Spinal cord (tissue), 9 donors: ENCODE measurements at regions not wholly inside any gene's neighbourhood (a gene's known extent, or its start where the extent isn't known, plus 50 kb on each side); places are given as distances from the start of the nearest gene placed in this dataset.

ENCODE experiments used
- DNase-seq, 6 donors: peaks; one replicate each; pipeline versions ENCODE4 v3.0.0 to v3.0.0-alpha.2; 2013 to 2015; ENCODE audit warnings: low spot score in 6 of 6, low read depth in 4 of 6
- H3K27ac ChIP-seq: one replicate; pipeline ENCODE4 v1.5.1; 2013; ENCODE audit warnings: low read depth, low read length, control low read depth
- H3K27me3 ChIP-seq: one replicate; pipeline ENCODE4 v1.6.1; 2013; ENCODE audit warnings: low read length; ENCODE audit not compliant: control insufficient read depth, insufficient read depth
- H3K36me3 ChIP-seq: one replicate; pipeline ENCODE4 v1.6.1; 2013; ENCODE audit warnings: low read length; ENCODE audit not compliant: control insufficient read depth, insufficient read depth
- H3K4me1 ChIP-seq: one replicate; pipeline ENCODE4 v1.6.1; 2013; ENCODE audit warnings: low read length; ENCODE audit not compliant: control insufficient read depth, insufficient read depth
- H3K4me3 ChIP-seq: one replicate; pipeline ENCODE4 v1.5.1; 2013; ENCODE audit warnings: low read depth, low read length, control low read depth
- H3K9me3 ChIP-seq: one replicate; pipeline ENCODE4 v1.6.1; 2013; ENCODE audit warnings: low read length; ENCODE audit not compliant: control insufficient read depth, insufficient read depth
- WGBS: methylation state at CpG from one replicate; pipeline ENCODE4 v1.1.5; 2013; ENCODE audit warnings: missing lambda C conversion rate; ENCODE audit not compliant: insufficient coverage; 5-methylcytosine and 5-hydroxymethylcytosine counted together
- donor health status: healthy.

DNA sequence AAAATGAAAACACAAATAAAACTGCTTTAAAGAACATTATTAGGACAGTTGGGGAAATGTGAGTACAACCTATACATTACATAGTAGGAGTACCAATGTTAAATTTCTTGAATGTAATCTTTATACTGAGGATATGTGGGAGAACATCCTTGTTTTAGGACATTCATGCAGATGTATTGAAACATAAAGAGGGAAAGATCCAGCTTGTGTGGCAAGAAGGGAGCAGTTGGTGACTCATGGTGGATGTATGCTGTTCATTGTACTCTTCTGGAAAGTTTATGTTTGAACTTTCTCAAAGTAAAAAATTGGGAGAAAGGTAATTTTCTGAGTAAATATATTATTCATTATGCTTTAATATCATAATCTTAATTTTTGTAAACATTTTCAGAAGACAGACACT lies 132.1 kb upstream of the DLGAP1 start:
- no peak overlapping the region for H3K27ac ChIP-seq
- H3K27me3 ChIP-seq, result no peaks in the 10 kb centered on the region
- no peaks in the 10 kb centered on the region for H3K36me3 ChIP-seq
- no peak overlapping the region for H3K4me3 ChIP-seq
- no peaks in the 10 kb centered on the region for H3K4me1 ChIP-seq
- H3K9me3 ChIP-seq, result peaks cover 2% of the 10 kb centered on the region
- DNase-seq, result no peak

DNA sequence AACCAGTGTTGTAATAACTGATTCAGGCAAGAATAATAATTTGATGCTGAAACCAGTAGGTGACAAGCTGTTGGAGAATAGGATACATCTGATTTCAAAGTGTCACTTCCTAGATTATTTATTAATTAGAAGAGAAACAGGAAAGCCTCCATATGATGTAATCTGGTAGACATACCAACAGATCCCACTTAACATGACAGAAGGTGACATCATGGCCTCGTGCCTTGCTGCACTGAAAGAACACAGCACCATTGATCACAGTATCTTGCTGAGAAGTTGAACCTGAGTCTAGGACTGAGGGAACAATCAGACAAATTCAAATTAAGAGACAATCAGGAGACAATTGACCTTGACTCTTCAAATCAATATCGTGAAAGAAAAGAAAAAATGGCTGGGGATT lies 131.6 kb upstream of the DLGAP1 start:
- Histone ChIP-seq H3K36me3 (no peaks in the 10 kb centered on the region), H3K4me1 (no peaks in the 10 kb centered on the region), H3K27ac (no peak overlapping the region), H3K4me3 (no peak overlapping the region), H3K27me3 (no peaks in the 10 kb centered on the region), H3K9me3 (peaks cover 2% of the 10 kb centered on the region)
- 83% methylated on average over 1 of the region's 2 CpGs for WGBS
- no peak for DNase-seq

DNA sequence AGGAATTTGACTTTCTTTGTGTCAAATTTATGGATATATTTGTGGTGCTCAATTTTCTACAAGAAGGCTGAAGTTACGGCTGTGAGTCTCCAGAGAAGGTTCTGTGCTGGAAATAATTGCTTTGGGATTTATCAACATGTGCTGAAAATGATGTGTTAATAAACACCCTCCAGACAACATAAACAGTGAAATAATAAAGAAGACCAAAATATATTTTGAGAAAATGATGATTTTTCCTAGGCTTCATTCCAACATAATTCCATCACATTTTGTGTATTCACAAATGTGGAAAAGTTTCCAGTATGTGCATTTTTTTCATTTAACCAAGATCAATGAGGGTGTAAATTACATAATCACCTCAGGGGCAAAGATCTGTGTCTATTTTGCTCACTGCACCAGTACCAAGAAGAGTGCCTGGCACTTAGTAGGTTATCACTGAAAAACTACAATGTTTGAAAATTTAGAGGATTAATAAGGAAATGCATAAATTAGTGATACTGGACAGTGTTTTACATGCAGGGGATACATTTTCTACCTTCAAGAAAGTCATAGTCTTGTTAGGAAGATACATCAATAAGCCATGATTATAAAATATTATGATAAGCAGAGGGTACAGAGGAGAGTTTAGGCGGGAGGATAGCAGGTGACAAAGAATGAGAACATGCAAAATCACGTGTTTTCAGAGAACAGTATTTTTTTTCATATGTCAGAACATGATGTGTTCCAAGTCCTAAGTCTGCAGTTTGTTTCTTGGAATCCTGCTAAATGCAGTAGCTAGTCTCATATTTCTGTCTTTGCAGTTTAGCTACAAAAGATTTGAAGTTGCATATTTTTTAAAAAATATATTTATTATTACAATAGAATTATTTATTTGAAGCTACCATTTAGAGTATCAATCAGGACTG lies 127.6 kb upstream of the DLGAP1 start:
- peaks cover 2% of the 10 kb centered on the region for H3K9me3 ChIP-seq
- 95% methylated on average over 2 of the region's 3 CpGs for WGBS
- H3K27me3 ChIP-seq, result no peaks in the 10 kb centered on the region
- H3K27ac ChIP-seq, result no peak overlapping the region
- no peak overlapping the region for H3K4me3 ChIP-seq
- H3K4me1 ChIP-seq, result no peaks in the 10 kb centered on the region
- DNase-seq, result no peak
- no peaks in the 10 kb centered on the region for H3K36me3 ChIP-seq

DNA sequence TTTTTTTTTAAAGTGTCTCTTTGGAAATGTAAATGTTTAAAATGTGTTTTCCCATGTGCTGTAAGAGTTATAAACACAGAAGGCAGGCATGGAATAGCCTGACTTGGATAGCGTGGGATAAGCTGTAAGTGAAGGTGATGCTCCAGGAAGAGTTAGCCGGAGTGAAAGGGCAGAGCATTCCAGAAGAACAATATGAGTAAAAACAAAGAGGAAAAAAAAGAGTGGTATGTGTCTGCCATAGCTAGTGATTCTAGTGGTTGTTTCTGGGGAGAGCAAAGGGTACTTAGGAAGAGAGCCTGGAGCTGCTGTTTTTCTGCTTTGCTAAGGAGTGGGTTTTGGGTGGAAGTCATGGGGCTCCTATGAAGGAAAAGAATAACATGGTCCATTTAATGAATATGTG lies 126.9 kb upstream of the DLGAP1 start:
- Histone ChIP-seq H3K9me3 (peaks cover 2% of the 10 kb centered on the region), H3K4me1 (no peaks in the 10 kb centered on the region), H3K27ac (no peak overlapping the region), H3K4me3 (no peak overlapping the region), H3K27me3 (no peaks in the 10 kb centered on the region), H3K36me3 (no peaks in the 10 kb centered on the region)
- 78% methylated on average over 2 of the region's 2 CpGs for WGBS
- DNase-seq, result no peak

DNA sequence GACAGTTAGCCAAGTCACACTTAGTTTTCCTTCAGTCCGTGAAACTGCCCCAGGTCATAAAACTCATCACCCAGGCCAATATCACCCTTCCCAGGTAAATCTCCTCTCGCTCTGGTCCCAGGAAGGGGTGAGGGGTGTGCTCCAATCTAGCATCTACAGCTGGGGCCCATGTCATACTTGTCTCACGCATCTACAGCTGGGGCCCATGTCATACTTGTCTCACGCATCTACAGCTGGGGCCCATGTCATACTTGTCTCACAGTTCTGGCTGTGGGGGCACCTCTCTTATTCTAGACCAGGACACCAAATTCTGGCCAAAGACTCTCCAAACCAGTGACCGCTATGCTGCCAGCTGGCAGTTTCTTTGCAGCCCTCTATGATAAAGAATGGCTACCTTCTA lies 123.3 kb upstream of the DLGAP1 start:
- no peak overlapping the region for H3K4me3 ChIP-seq
- WGBS, result 72% methylated on average over 5 of the region's 5 CpGs
- peaks cover 5% of the 10 kb centered on the region for H3K9me3 ChIP-seq
- no peak for DNase-seq
- no peaks in the 10 kb centered on the region for H3K36me3 ChIP-seq
- no peak overlapping the region for H3K27ac ChIP-seq
- no peaks in the 10 kb centered on the region for H3K27me3 ChIP-seq
- H3K4me1 ChIP-seq, result no peaks in the 10 kb centered on the region

DNA sequence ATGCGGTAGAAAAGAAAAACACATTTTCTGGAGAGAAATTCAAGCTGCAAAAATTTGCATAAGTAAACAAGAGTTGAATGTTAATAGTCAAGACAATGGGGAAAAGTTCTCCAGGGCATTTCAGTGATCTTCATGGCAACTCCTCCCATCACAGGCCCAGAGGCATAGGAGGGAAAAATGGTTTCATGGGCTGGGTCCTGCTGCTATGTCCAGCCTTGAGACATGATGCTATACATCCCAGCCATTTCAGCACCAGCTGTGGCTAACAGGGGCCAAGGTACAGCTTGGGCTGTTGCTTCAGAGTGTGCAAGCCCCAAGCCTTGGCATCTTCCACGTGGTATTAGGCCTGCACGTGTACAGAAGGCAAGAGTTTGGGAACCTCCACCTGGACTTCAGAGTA lies 118.6 kb upstream of the DLGAP1 start:
- Histone ChIP-seq H3K9me3 (peaks cover 6% of the 10 kb centered on the region), H3K4me3 (no peak overlapping the region), H3K27me3 (no peaks in the 10 kb centered on the region), H3K27ac (no peak overlapping the region), H3K36me3 (no peaks in the 10 kb centered on the region), H3K4me1 (no peaks in the 10 kb centered on the region)
- WGBS, result 46% methylated on average over 3 of the region's 3 CpGs
- DNase-seq, result no peak

DNA sequence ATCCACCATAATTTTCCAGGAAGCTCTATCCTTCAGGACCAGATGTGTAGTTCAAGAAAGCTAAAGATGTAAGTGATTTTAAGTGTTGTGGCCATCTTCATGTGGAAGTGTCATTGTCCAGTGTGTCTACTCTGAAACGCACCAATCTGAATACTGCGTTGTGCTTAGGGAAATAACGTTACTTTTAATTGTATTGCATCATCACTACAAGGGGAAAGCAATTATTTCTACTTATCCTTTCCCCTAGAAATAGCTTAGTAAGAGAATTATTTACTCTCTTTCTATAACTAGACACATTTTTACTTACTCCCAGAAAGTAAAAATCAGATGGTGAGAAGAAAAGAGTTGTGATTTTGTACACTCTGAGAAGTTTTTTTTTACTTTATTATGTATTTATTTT lies 102.4 kb upstream of the DLGAP1 start:
- Histone ChIP-seq H3K27ac (no peak overlapping the region), H3K4me1 (no peaks in the 10 kb centered on the region), H3K36me3 (no peaks in the 10 kb centered on the region), H3K27me3 (no peaks in the 10 kb centered on the region), H3K4me3 (no peak overlapping the region), H3K9me3 (no peaks in the 10 kb centered on the region)
- WGBS, result no CpG with 5 or more reads among the region's 3 CpGs
- DNase-seq, result no peak

DNA sequence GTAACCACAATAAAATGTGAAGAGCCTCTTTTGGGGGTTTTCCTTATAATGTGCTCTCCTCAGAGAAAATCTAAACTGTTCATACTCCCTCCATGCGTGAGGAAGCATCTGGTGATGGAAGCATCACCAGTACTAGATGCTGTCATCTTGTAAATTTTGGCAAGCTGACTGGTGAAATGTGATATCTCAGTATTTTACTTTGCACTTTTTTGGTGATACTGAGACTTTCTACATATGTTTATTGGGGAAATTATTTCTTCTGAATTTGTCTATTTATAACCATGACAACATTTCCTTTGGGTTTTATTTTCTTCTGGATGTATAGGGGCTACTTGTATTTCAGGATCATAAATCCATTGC lies 95.9 kb upstream of the DLGAP1 start:
- H3K27me3 ChIP-seq, result no peaks in the 10 kb centered on the region

DNA sequence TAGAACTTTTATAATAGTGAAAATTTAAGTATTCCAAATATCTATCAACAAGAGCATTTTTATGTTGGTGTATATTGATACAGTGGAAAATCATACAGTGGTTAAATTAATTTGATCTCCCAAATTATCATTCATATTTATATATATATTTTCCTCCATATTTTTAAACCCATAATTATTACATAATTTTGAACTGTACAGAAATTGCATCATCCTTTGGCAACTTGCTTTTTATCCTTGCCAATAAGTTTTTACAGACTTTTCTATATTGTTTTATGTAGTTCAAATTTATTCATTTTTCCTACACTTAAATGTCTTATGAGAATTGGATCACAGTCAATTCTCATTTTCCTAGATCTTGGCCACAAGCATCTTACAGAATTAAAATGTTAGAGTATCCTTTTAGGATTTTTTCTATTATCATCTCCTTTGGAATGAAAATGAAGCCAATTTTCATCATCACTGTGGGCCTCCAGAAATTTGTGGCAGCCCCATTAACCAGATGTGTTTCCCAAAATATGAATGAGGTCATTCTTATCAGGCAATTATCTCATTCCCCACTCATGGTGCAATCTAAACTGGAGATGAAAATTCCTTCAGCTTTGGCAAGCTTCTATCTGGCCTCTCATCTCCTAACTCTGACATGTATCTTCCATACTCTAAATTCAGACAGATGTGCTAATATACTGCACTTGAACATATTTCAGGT lies 94.2 kb upstream of the DLGAP1 start:
- no peaks in the 10 kb centered on the region for H3K9me3 ChIP-seq
- H3K4me1 ChIP-seq, result no peaks in the 10 kb centered on the region
- no peaks in the 10 kb centered on the region for H3K27me3 ChIP-seq
- peak in 2 of 6 donors; percentile 3 to 58 for DNase-seq
- no peak overlapping the region for H3K4me3 ChIP-seq
- no peak overlapping the region for H3K27ac ChIP-seq
- no peaks in the 10 kb centered on the region for H3K36me3 ChIP-seq

More for the DNA sequence above, 95.9 kb upstream of the DLGAP1 start:
- H3K9me3 ChIP-seq, result no peaks in the 10 kb centered on the region
- peak in 1 of 6 donors; percentile 61 for DNase-seq
- no peak overlapping the region for H3K27ac ChIP-seq
- no peaks in the 10 kb centered on the region for H3K4me1 ChIP-seq
- no peaks in the 10 kb centered on the region for H3K36me3 ChIP-seq
- no CpG with 5 or more reads among the region's 1 CpG for WGBS
- no peak overlapping the region for H3K4me3 ChIP-seq

DNA sequence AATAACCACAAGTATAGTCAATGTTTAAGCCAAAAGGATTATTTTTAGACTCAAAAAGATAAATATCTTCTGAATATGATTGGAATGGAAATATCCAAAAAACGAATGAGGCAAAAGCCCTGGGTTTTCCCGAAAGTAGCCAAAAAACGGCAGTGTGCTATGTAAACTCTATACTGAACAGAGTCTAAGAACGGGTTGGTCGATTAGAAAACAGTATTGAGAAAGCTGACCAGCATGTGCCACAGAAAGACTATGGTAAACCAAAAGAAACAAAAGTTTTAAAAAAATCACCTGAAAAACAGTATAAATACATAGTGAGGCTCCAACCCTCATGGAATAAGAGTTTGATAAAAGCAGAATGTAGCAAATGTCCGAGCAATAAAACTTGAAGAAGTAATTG lies 92.0 kb upstream of the DLGAP1 start:
- Histone ChIP-seq H3K27me3 (no peaks in the 10 kb centered on the region), H3K4me1 (no peaks in the 10 kb centered on the region), H3K4me3 (no peak overlapping the region), H3K27ac (no peak overlapping the region), H3K9me3 (no peaks in the 10 kb centered on the region), H3K36me3 (no peaks in the 10 kb centered on the region)
- WGBS, result 87% methylated on average over 3 of the region's 6 CpGs
- DNase-seq, result no peak
